ENCODE measurements at regions not wholly inside any gene's neighbourhood (a gene's known extent, or its start where the extent isn't known, plus 50 kb on each side); places are given as distances from the start of the nearest gene placed in this dataset.

DNA sequence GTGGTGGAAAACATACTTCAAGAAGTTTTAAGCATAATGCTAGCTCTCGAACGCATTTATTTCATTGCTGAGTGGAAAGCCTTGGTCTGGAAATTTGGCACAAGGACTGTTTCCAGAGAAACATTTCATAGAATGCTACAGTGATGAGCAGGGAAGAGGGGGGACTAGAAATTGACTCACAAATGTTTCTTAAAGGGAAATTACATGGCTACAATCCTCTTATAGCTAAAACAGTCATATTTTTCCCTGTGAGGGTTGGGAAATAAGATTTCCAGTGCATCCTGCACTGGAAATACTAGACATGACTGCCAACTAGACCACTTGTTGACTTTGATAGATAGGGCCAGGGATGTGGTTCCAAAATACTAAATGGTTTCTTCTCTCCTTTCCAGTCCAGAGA lies 197.3 kb upstream of the RGS6 start:
- H3K36me3 Mint-ChIP-seq (ENCODE audit: low read depth) = peaks cover 62% of the 10 kb centered on the region
- H3K9me2 ChIP-seq (ENCODE audit: insufficient read depth) = no peaks in the 10 kb centered on the region
- TF ChIP-seq JUNB (IDR thresholded peaks at IDR 0.05; ENCODE audit: unreplicated experiment) (no peak), EZH2 (IDR thresholded peaks at IDR 0.05; ENCODE audit: low read depth, unreplicated experiment) (no peak), ZNF114 (CRISPR knock-in tag; IDR thresholded peaks at IDR 0.05) (no peak), STAT1 (IDR thresholded peaks at IDR 0.05; ENCODE audit: unreplicated experiment) (no peak), EZH2phosphoT487 (IDR thresholded peaks at IDR 0.05; ENCODE audit: unreplicated experiment) (no peak), CREB1 (CRISPR knock-in tag; IDR thresholded peaks at IDR 0.05; ENCODE audit: low read depth) (no peak), POLR2AphosphoS5 (IDR thresholded peaks at IDR 0.05; ENCODE audit: low read depth) (no peak), ZNF331 (CRISPR knock-in tag; IDR thresholded peaks at IDR 0.05; ENCODE audit: low read depth) (no peak), NANOG (IDR thresholded peaks at IDR 0.05; ENCODE audit: borderline replicate concordance) (no peak)
- TF ChIP-seq, protein P1, sequence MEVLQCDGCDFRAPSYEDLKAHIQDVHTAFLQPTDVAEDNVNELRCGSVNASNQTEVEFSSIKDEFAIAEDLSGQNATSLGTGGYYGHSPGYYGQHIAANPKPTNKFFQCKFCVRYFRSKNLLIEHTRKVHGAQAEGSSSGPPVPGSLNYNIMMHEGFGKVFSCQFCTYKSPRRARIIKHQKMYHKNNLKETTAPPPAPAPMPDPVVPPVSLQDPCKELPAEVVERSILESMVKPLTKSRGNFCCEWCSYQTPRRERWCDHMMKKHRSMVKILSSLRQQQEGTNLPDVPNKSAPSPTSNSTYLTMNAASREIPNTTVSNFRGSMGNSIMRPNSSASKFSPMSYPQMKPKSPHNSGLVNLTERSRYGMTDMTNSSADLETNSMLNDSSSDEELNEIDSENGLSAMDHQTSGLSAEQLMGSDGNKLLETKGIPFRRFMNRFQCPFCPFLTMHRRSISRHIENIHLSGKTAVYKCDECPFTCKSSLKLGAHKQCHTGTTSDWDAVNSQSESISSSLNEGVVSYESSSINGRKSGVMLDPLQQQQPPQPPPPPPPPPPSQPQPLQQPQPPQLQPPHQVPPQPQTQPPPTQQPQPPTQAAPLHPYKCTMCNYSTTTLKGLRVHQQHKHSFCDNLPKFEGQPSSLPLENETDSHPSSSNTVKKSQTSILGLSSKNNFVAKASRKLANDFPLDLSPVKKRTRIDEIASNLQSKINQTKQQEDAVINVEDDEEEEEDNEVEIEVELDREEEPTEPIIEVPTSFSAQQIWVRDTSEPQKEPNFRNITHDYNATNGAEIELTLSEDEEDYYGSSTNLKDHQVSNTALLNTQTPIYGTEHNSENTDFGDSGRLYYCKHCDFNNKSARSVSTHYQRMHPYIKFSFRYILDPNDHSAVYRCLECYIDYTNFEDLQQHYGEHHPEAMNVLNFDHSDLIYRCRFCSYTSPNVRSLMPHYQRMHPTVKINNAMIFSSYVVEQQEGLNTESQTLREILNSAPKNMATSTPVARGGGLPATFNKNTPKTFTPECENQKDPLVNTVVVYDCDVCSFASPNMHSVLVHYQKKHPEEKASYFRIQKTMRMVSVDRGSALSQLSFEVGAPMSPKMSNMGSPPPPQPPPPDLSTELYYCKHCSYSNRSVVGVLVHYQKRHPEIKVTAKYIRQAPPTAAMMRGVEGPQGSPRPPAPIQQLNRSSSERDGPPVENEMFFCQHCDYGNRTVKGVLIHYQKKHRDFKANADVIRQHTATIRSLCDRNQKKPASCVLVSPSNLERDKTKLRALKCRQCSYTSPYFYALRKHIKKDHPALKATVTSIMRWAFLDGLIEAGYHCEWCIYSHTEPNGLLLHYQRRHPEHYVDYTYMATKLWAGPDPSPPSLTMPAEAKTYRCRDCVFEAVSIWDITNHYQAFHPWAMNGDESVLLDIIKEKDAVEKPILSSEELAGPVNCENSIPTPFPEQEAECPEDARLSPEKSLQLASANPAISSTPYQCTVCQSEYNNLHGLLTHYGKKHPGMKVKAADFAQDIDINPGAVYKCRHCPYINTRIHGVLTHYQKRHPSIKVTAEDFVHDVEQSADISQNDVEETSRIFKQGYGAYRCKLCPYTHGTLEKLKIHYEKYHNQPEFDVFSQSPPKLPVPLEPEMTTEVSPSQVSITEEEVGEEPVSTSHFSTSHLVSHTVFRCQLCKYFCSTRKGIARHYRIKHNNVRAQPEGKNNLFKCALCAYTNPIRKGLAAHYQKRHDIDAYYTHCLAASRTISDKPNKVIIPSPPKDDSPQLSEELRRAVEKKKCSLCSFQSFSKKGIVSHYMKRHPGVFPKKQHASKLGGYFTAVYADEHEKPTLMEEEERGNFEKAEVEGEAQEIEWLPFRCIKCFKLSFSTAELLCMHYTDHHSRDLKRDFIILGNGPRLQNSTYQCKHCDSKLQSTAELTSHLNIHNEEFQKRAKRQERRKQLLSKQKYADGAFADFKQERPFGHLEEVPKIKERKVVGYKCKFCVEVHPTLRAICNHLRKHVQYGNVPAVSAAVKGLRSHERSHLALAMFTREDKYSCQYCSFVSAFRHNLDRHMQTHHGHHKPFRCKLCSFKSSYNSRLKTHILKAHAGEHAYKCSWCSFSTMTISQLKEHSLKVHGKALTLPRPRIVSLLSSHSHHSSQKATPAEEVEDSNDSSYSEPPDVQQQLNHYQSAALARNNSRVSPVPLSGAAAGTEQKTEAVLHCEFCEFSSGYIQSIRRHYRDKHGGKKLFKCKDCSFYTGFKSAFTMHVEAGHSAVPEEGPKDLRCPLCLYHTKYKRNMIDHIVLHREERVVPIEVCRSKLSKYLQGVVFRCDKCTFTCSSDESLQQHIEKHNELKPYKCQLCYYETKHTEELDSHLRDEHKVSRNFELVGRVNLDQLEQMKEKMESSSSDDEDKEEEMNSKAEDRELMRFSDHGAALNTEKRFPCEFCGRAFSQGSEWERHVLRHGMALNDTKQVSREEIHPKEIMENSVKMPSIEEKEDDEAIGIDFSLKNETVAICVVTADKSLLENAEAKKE (CRISPR knock-in tag; IDR thresholded peaks at IDR 0.05) = no peak
- TF ChIP-seq, protein P2, sequence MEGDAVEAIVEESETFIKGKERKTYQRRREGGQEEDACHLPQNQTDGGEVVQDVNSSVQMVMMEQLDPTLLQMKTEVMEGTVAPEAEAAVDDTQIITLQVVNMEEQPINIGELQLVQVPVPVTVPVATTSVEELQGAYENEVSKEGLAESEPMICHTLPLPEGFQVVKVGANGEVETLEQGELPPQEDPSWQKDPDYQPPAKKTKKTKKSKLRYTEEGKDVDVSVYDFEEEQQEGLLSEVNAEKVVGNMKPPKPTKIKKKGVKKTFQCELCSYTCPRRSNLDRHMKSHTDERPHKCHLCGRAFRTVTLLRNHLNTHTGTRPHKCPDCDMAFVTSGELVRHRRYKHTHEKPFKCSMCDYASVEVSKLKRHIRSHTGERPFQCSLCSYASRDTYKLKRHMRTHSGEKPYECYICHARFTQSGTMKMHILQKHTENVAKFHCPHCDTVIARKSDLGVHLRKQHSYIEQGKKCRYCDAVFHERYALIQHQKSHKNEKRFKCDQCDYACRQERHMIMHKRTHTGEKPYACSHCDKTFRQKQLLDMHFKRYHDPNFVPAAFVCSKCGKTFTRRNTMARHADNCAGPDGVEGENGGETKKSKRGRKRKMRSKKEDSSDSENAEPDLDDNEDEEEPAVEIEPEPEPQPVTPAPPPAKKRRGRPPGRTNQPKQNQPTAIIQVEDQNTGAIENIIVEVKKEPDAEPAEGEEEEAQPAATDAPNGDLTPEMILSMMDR (conservative IDR thresholded peaks at IDR 0.05; ENCODE audit: low read depth in 2 of 2) = no peak
- TF ChIP-seq, protein P3, sequence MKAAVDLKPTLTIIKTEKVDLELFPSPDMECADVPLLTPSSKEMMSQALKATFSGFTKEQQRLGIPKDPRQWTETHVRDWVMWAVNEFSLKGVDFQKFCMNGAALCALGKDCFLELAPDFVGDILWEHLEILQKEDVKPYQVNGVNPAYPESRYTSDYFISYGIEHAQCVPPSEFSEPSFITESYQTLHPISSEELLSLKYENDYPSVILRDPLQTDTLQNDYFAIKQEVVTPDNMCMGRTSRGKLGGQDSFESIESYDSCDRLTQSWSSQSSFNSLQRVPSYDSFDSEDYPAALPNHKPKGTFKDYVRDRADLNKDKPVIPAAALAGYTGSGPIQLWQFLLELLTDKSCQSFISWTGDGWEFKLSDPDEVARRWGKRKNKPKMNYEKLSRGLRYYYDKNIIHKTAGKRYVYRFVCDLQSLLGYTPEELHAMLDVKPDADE (IDR thresholded peaks at IDR 0.05) = no peak
- TF ChIP-seq, protein P4, sequence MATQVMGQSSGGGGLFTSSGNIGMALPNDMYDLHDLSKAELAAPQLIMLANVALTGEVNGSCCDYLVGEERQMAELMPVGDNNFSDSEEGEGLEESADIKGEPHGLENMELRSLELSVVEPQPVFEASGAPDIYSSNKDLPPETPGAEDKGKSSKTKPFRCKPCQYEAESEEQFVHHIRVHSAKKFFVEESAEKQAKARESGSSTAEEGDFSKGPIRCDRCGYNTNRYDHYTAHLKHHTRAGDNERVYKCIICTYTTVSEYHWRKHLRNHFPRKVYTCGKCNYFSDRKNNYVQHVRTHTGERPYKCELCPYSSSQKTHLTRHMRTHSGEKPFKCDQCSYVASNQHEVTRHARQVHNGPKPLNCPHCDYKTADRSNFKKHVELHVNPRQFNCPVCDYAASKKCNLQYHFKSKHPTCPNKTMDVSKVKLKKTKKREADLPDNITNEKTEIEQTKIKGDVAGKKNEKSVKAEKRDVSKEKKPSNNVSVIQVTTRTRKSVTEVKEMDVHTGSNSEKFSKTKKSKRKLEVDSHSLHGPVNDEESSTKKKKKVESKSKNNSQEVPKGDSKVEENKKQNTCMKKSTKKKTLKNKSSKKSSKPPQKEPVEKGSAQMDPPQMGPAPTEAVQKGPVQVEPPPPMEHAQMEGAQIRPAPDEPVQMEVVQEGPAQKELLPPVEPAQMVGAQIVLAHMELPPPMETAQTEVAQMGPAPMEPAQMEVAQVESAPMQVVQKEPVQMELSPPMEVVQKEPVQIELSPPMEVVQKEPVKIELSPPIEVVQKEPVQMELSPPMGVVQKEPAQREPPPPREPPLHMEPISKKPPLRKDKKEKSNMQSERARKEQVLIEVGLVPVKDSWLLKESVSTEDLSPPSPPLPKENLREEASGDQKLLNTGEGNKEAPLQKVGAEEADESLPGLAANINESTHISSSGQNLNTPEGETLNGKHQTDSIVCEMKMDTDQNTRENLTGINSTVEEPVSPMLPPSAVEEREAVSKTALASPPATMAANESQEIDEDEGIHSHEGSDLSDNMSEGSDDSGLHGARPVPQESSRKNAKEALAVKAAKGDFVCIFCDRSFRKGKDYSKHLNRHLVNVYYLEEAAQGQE (IDR thresholded peaks at IDR 0.05; ENCODE audit: unreplicated experiment) = no peak
- no peak overlapping the region for H2AFZ ChIP-seq
- no peak overlapping the region for H3K27ac ChIP-seq (ENCODE audit: low read depth)
- no peak overlapping the region for H3K4me2 ChIP-seq
- no peaks in the 10 kb centered on the region for H3K27me3 ChIP-seq (ENCODE audit: insufficient read depth)
- H3K79me2 ChIP-seq (replicated peaks; ENCODE audit: insufficient read depth) = no peaks in the 10 kb centered on the region
- H3K9me3 Mint-ChIP-seq = no peaks in the 10 kb centered on the region
- no peak overlapping the region for H3K4me3 ChIP-seq
- H3K27ac Mint-ChIP-seq = no peak overlapping the region
- H4K20me1 ChIP-seq (replicated peaks; ENCODE audit: insufficient read depth) = no peaks in the 10 kb centered on the region; the same call in 1 of the 2 replicates
- H3K4me3 Mint-ChIP-seq = no peak overlapping the region
- peaks cover 14% of the 10 kb centered on the region for H3K4me1 Mint-ChIP-seq
- DNase-seq (ENCODE audit: low spot score) (no peak), ATAC-seq (no peak)
- H3F3A ChIP-seq (replicated peaks; ENCODE audit: low read depth) = no peaks in the 10 kb centered on the region
- H3K27me3 Mint-ChIP-seq (ENCODE audit: insufficient read depth, low read depth, poor library complexity) = peaks cover 3% of the 10 kb centered on the region
- H3K4me1 ChIP-seq (ENCODE audit: insufficient read depth) = no peaks in the 10 kb centered on the region
- peaks cover 10% of the 10 kb centered on the region; the same call in 1 of the 2 replicates for H3K36me3 ChIP-seq (ENCODE audit: insufficient read depth)

Measured in GM23338 (cell line).